Cerebellar cortex (tissue), 1 donor: ENCODE measurements at regions not wholly inside any gene's neighbourhood (a gene's known extent, or its start where the extent isn't known, plus 50 kb on each side); places are given as distances from the start of the nearest gene placed in this dataset.

Source experiments
- DNase-seq: peaks from one replicate; pipeline ENCODE4 v3.0.0-alpha.2; 2015; ENCODE audit warnings: low spot score

- DNase-seq: no peak
These were observed 91.7 kb upstream of the MYL2 start for GRCh38 chr12:111011999-111012600.

- no peak for DNase-seq
These were observed 90.7 kb upstream of the MYL2 start for GRCh38 chr12:111010916-111011657.

- no peak for DNase-seq
These were observed 89.7 kb upstream of the MYL2 start for GRCh38 chr12:111010061-111010460.

GRCh38 chr12:111006621-111007020 lies 86.2 kb upstream of the MYL2 start:
- DNase-seq: no peak

DNA sequence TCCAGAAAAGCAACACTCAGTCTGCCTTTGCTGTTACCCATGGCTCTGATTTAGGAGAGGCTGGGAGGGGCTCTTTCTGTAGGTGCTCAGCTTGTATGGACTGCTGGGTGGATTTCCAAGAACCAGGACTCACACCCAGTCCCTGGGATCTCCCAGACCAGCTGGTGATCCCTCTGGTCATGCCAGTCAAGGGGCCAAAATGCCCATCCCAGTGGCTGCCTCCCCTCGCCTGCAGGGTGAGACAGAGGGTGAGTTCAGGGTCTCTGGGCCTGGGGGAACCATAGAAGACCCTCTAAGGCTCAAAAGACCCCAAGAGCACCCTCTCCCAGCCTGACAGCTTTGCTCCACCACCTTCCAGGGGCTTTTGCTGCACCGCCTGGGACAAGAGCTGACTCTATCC lies 78.6 kb upstream of the MYL2 start:
- DNase-seq: no peak

GRCh38 chr12:110998165-110998564 lies 77.8 kb upstream of the MYL2 start:
- no peak for DNase-seq

DNA sequence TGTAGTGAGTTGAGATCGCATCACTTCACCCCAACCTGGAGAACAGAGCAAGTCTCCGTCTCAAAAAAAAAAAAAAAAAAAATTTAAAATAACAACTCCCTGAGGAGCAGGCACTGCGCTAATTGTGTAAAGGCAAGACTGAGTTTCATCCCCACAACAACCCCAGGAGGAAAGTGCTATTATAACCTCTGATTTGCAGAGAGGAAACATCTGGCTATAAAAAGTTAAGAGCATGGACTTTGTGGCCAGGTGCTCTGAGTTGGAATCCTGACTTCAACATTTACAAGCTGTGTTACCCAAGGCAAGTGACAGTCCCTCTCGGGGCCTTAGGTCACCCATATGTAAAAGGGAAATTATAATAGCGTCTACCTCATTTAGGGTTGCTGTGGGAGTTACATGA lies 76.0 kb upstream of the MYL2 start:
- no peak for DNase-seq

DNA sequence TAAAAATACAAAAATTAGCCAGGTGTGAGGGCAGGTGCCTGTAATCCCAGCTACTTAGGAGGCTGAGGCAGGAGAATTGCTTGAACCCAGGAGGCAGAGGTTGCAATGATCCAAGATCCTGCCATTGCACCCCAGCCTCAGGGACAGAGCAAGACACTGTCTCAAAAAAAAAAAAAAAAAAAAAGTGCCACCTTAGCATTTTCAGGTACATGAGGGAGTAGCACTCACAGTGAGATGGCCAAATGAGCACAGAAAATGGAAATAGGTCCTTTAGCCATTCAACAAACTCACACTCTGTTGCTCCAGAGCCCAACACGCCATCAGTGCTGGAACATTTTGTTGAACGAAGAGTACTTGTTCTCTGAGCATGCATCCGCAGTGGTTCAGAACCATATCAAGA lies 75.2 kb upstream of the MYL2 start:
- DNase-seq: no peak

- DNase-seq: no peak
These were observed 74.6 kb upstream of the MYL2 start for GRCh38 chr12:110995016-110995415.

DNA sequence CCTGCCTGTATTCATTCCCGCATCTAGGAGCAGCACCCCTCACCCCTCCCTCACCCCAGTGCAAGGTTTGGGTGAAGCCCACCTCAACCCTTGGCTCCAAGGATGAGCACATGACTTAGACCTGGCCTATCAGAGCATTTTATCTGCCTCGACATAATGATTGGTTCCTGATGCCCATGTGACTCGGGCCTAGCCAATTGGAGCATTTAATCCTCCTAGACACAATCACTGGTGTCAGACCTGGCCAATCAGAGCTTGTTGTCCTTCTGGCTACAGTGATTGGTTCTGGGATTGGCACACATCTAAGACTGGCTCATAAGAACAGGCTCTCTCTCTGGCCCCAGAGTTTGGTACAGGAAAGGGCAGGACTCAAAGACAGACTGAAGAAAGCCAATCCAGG lies 73.1 kb upstream of the MYL2 start:
- DNase-seq: no peak

DNA sequence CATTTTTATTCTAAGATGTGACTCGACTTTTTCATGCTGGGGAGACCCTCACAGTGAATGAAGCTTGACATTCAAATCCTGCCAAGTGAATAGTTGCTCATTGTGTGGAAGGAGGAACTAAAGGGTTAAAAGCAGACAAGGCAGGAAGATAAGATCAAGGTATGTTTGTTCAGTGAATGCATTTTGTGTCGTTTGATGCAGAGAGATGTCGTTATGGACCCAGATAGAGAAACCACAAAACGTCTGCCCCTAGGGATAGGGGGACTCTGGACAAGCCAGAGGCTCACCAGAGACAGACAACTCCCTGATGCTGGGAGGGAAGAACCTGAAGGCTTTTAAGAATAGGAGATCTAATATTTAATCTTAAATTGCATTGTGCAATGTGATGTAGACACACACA lies 72.5 kb upstream of the MYL2 start:
- DNase-seq: no peak

DNA sequence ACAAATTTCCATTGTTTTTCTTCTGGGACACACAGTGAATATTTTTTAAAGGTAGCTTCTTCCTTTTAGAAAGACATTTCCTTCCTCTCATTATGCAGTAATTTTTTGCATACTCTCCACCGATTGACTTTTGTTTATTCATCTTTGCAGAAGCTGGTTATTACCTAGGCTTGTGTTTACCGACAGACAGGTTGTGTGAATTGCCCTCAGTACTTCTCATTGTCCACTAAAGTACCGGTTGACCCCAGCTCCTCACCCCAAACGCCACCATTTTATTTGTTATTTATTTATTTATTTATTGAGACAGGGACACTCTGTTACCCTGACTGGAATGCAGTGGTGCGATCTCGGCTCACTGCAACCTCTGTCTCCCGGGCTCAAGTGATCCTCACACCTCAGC lies 63.4 kb upstream of the MYL2 start:
- no peak for DNase-seq

GRCh38 chr12:110972866-110973265 lies 52.5 kb upstream of the MYL2 start:
- no peak for DNase-seq

- no peak for DNase-seq
These were observed 51.6 kb upstream of the MYL2 start for GRCh38 chr12:110971936-110972335.

GRCh38 chr12:110971189-110971920 lies 51.0 kb upstream of the MYL2 start:
- DNase-seq: no peak
